Right lobe of liver (tissue), 6 donors: ENCODE measurements at regions not wholly inside any gene's neighbourhood (a gene's known extent, or its start where the extent isn't known, plus 50 kb on each side); places are given as distances from the start of the nearest gene placed in this dataset.

Experiments used
- ATAC-seq, 4 donors: fragments of 200-7000 bp; cut with Tn5 transposase; one replicate each; pipeline ENCODE4 v1.9.1; 2020; ENCODE audit warnings: mild to moderate bottlenecking in 4 of 4, moderate library complexity in 4 of 4
- DNase-seq, 3 donors: peaks; one replicate each; pipeline ENCODE4 v3.0.0-alpha.2; 2020
- H3K27ac ChIP-seq, 3 donors: fragments of 200-600 bp; one replicate each; pipeline ENCODE4 v1.8.0; 2022
- H3K27me3 ChIP-seq, 2 donors: fragments of 200-600 bp; one replicate each; pipeline ENCODE4 v1.8.0; 2022
- H3K36me3 ChIP-seq, 4 donors: fragments of 200-600 bp; sonication (generic) in 1 of 4; one replicate each; pipeline versions ENCODE4 v1.5.1 to v1.8.0; 2017 to 2022; ENCODE audit warnings: control low read depth in 1 of 4
- H3K4me1 ChIP-seq, 4 donors: fragments of 200-600 bp; sonication (generic) in 1 of 4; one replicate each; pipeline versions ENCODE4 v1.5.1 to v1.8.0; 2017 to 2022; ENCODE audit warnings: control low read depth in 1 of 4
- H3K4me3 ChIP-seq, 3 donors: fragments of 200-600 bp; one replicate each; pipeline ENCODE4 v1.8.0; 2022
- H3K9me3 ChIP-seq, 4 donors: fragments of 200-600 bp; sonication (generic) in 1 of 4; one replicate each; pipeline versions ENCODE4 v1.5.1 to v1.8.0; 2017 to 2022; ENCODE audit warnings: control low read depth in 1 of 4
- POLR2A ChIP-seq: fragments of 450-650 bp; IDR thresholded peaks from one replicate; pipeline ENCODE4 v1.6.1; 2017; ENCODE audit warnings: antibody characterized with exemption, mild to moderate bottlenecking
- WGBS: methylation state at CpG from one replicate; pipeline ENCODE4 v1.1.6; 2018; ENCODE audit warnings: low coverage, low lambda C conversion rate; ENCODE audit not compliant: insufficient coverage; ENCODE audit errors: missing lambda C conversion rate; 5-methylcytosine and 5-hydroxymethylcytosine counted together
- intact Hi-C, 2 donors: fragments of 100-400 bp; cut with DNase I; formaldehyde crosslinking; loops; one replicate each; pipeline versions ENCODE4 v1.11.2 to v1.14.1; 2022
- TF ChIP-seq, protein P1 (sequence below), 4 donors: fragments of 200-600 bp in 3 of 4; fragments of 450-650 bp in 1 of 4; IDR thresholded peaks; one replicate each; pipeline versions ENCODE4 v1.5.1 to v1.8.0; 2016 to 2022; ENCODE audit warnings: antibody characterized with exemption in 4 of 4, mild to moderate bottlenecking in 2 of 4
- donor health status: DM: no; HTN: yes; CAD: no.
- donor health status: DM: no; HTN: no; CAD: no.
- donor health status: DM: no; HTN: no; CAD: no.
- donor health status: DM: no; HTN: yes; CAD: no.
- donor health status: DM: no; HTN: yes; CAD: no.

DNA sequence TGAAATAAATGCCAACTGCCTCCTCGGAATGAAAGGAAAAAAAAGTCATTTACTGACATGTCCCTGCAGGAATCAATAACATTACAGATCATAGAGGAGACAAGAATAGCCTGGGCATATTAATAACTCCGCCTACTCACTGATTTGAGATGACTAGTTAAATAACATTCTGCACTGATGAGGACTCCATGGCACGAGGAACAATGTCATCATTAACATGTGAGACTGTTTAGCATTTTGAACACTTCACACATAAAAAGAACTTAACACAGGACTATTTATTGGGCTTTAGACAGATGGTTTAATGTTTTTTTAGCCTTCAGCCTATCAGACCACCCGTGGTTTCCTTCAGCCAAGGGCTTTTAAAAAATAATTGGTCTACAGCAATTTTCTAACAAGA, 170.1 kb downstream of the OLFM4 start:
- H3K9me3 ChIP-seq = no peaks in the 10 kb centered on the region
- no peak for DNase-seq
- TF ChIP-seq POLR2A = no peak
- TF ChIP-seq, protein P1, sequence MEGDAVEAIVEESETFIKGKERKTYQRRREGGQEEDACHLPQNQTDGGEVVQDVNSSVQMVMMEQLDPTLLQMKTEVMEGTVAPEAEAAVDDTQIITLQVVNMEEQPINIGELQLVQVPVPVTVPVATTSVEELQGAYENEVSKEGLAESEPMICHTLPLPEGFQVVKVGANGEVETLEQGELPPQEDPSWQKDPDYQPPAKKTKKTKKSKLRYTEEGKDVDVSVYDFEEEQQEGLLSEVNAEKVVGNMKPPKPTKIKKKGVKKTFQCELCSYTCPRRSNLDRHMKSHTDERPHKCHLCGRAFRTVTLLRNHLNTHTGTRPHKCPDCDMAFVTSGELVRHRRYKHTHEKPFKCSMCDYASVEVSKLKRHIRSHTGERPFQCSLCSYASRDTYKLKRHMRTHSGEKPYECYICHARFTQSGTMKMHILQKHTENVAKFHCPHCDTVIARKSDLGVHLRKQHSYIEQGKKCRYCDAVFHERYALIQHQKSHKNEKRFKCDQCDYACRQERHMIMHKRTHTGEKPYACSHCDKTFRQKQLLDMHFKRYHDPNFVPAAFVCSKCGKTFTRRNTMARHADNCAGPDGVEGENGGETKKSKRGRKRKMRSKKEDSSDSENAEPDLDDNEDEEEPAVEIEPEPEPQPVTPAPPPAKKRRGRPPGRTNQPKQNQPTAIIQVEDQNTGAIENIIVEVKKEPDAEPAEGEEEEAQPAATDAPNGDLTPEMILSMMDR (IDR thresholded peaks at IDR 0.05) = no peak
- ATAC-seq = no peak
- no peak overlapping the region for H3K27ac ChIP-seq
- 28% methylated on average over 4 of the region's 4 CpGs for WGBS
- H3K4me3 ChIP-seq = no peak overlapping the region
- no peaks in the 10 kb centered on the region for H3K36me3 ChIP-seq
- H3K27me3 ChIP-seq = peaks cover 0 to 9% of the 10 kb centered on the region in 2 donors
- H3K4me1 ChIP-seq = no peaks in the 10 kb centered on the region
- intact Hi-C loops = no loop called here

- DNase-seq (peak in 1 of 3 donors; percentile 50), ATAC-seq (no peak)
- Histone ChIP-seq H3K27ac (no peak overlapping the region), H3K9me3 (no peaks in the 10 kb centered on the region), H3K4me3 (no peak overlapping the region), H3K4me1 (no peaks in the 10 kb centered on the region), H3K36me3 (no peaks in the 10 kb centered on the region), H3K27me3 (peaks cover 0 to 9% of the 10 kb centered on the region in 2 donors)
- TF ChIP-seq POLR2A = no peak
- TF ChIP-seq, protein P1 (IDR thresholded peaks at IDR 0.05) = no peak
- 92% methylated on average over 17 of the region's 34 CpGs for WGBS
- intact Hi-C loops = no loop called here
Measured at GRCh38 chr13:53200075-53200474, 171.5 kb downstream of the OLFM4 start.

DNA sequence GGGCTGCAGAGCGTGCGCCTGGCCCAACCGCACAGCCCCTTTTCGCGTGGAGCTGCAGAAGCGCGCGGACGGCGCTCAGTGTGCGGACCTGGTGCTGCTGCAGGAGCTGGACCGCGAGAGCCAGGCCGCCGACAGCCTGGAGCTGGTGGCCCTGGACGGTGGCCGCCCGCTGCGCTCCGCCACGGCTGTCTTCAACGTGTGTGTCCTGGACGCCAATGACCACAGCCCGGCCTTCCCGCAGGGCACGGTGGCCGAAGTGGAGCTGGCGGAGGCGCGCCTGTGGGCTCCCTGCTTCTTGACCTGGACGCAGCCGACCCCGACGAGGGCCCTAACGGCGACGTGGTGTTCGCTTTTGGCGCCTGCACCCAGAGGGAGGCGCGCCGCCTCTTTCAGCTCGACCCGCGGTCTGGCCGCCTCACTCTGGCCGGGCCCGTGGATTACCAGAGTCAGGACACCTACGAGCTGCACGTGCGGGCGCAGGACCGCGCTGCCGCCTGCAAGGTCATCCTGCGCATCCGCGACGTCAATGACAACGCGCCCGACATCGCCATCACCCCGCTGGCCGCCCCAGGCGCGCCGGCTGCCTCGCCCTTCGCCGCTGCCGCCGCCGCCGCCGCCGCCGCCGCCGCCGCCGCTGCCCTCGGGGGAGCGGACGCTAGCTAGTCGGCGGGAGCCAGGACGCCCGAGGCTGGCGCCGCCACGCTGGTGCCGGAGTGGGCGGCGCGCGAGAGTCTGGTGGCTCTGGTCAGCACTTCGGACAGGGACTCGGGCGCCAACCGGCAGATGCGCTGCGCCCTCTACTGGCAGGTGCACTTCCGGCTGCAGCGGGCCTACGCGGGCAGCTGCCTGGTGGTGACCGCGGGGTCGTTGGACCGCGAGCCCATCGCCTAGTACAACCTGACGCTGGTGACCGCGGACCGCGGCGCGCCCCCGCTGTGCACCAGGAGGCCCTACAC, 172.2 kb downstream of the OLFM4 start:
- 17% methylated on average over 27 of the region's 121 CpGs for WGBS
- Histone ChIP-seq H3K9me3 (no peaks in the 10 kb centered on the region), H3K4me1 (no peaks in the 10 kb centered on the region), H3K36me3 (no peaks in the 10 kb centered on the region), H3K4me3 (no peak overlapping the region), H3K27me3 (peaks cover 0 to 9% of the 10 kb centered on the region in 2 donors), H3K27ac (no peak overlapping the region)
- ATAC-seq (peak; percentile 52 to 82 (median 56)), DNase-seq (peak in 2 of 3 donors; percentile 37 to 58)
- intact Hi-C loops = no loop called here
- TF ChIP-seq POLR2A = no peak
- TF ChIP-seq, protein P1 (IDR thresholded peaks at IDR 0.05) = peak in 3 of 4 donors; percentile 30 to 52 (median 35)

GRCh38 chr13:53201454-53202225, 173.0 kb downstream of the OLFM4 start:
- no peaks in the 10 kb centered on the region for H3K36me3 ChIP-seq
- no peak overlapping the region for H3K4me3 ChIP-seq
- intact Hi-C loops = no loop called here
- H3K4me1 ChIP-seq = no peaks in the 10 kb centered on the region
- H3K9me3 ChIP-seq = no peaks in the 10 kb centered on the region
- H3K27ac ChIP-seq = no peak overlapping the region
- peaks cover 0 to 9% of the 10 kb centered on the region in 2 donors for H3K27me3 ChIP-seq
- no CpG with 5 or more reads among the region's 74 CpGs for WGBS
- DNase-seq (peak; percentile 21 to 52 (median 42)), ATAC-seq (peak; percentile 26 to 48 (median 36))
- TF ChIP-seq, protein P1 (IDR thresholded peaks at IDR 0.05) = peak in 3 of 4 donors; percentile 2 to 28 (median 18)
- TF ChIP-seq POLR2A = no peak
